Chondrocyte (in vitro differentiated cells): ENCODE measurements at regions not wholly inside any gene's neighbourhood (a gene's known extent, or its start where the extent isn't known, plus 50 kb on each side); places are given as distances from the start of the nearest gene placed in this dataset.

Source experiments
- DNase-seq: peaks from one replicate; pipeline ENCODE4 v3.0.0; 2021; ENCODE audit warnings: mixed read lengths, low spot score
- H3K27ac Mint-ChIP-seq: one replicate; pipeline ENCODE4 v1.8.0; 2021; ENCODE audit warnings: mild to moderate bottlenecking, moderate library complexity, mixed read lengths; ENCODE audit not compliant: unreplicated experiment
- H3K27me3 Mint-ChIP-seq: 2 replicates; pipeline ENCODE4 v1.8.0; 2021; ENCODE audit warnings: low read depth, mixed read lengths
- H3K36me3 Mint-ChIP-seq: 2 replicates; pipeline ENCODE4 v1.8.0; 2021; ENCODE audit warnings: low read depth, mixed read lengths
- H3K4me1 Mint-ChIP-seq: 2 replicates; pipeline ENCODE4 v1.8.0; 2021; ENCODE audit warnings: low read depth, mild to moderate bottlenecking, mixed read lengths
- H3K4me3 Mint-ChIP-seq: one replicate; pipeline ENCODE4 v1.8.0; 2021; ENCODE audit warnings: mild to moderate bottlenecking, moderate library complexity, mixed read lengths; ENCODE audit not compliant: unreplicated experiment
- H3K9me3 Mint-ChIP-seq: 2 replicates; pipeline ENCODE4 v1.8.0; 2021; ENCODE audit warnings: low read depth, mixed read lengths
- CTCF ChIP-seq: fragments of 200-600 bp; sonication (generic); IDR thresholded peaks from 2 replicates; pipeline ENCODE4 v1.5.0; 2021; ENCODE audit warnings: antibody characterized with exemption, mild to moderate bottlenecking, moderate library complexity

- Mint-ChIP-seq H3K36me3 (no peaks in the 10 kb centered on the region), H3K4me1 (no peaks in the 10 kb centered on the region), H3K4me3 (no peak overlapping the region), H3K27me3 (peaks cover 41% of the 10 kb centered on the region), H3K27ac (no peak overlapping the region), H3K9me3 (no peaks in the 10 kb centered on the region)
- TF ChIP-seq CTCF = no peak
- DNase-seq = peak; percentile 38
These were observed 187.5 kb downstream of the IRF8 start for GRCh38 chr16:86086471-86086870.

- H3K27ac Mint-ChIP-seq = no peak overlapping the region
- peak; percentile 68 for DNase-seq
- no peaks in the 10 kb centered on the region for H3K4me1 Mint-ChIP-seq
- H3K27me3 Mint-ChIP-seq = peaks cover 41% of the 10 kb centered on the region
- no peak overlapping the region for H3K4me3 Mint-ChIP-seq
- no peaks in the 10 kb centered on the region for H3K36me3 Mint-ChIP-seq
- no peaks in the 10 kb centered on the region for H3K9me3 Mint-ChIP-seq
- TF ChIP-seq CTCF = no peak
These were observed 188.3 kb downstream of the IRF8 start for GRCh38 chr16:86087011-86087895.

- peak; percentile 46 for DNase-seq
- no peak for TF ChIP-seq CTCF
- H3K27me3 Mint-ChIP-seq = peaks cover 39% of the 10 kb centered on the region
- H3K4me1 Mint-ChIP-seq = no peaks in the 10 kb centered on the region
- H3K4me3 Mint-ChIP-seq = no peak overlapping the region
- no peaks in the 10 kb centered on the region for H3K36me3 Mint-ChIP-seq
- H3K9me3 Mint-ChIP-seq = no peaks in the 10 kb centered on the region
- H3K27ac Mint-ChIP-seq = no peak overlapping the region
These were observed 188.9 kb downstream of the IRF8 start for GRCh38 chr16:86087896-86088230.

GRCh38 chr16:86088287-86088686 is 189.3 kb downstream of the IRF8 start:
- H3K4me1 Mint-ChIP-seq = no peaks in the 10 kb centered on the region
- no peak for DNase-seq
- H3K9me3 Mint-ChIP-seq = no peaks in the 10 kb centered on the region

GRCh38 chr16:86088816-86089215 is 189.9 kb downstream of the IRF8 start:
- DNase-seq = peak; percentile 67
- no peak overlapping the region for H3K4me3 Mint-ChIP-seq
- H3K36me3 Mint-ChIP-seq = no peaks in the 10 kb centered on the region
- peaks cover 33% of the 10 kb centered on the region for H3K27me3 Mint-ChIP-seq
- no peak for TF ChIP-seq CTCF
- no peaks in the 10 kb centered on the region for H3K4me1 Mint-ChIP-seq
- H3K9me3 Mint-ChIP-seq = no peaks in the 10 kb centered on the region
- no peak overlapping the region for H3K27ac Mint-ChIP-seq

More at GRCh38 chr16:86088287-86088686, 189.3 kb downstream of the IRF8 start:
- peaks cover 38% of the 10 kb centered on the region for H3K27me3 Mint-ChIP-seq
- no peak overlapping the region for H3K4me3 Mint-ChIP-seq
- TF ChIP-seq CTCF = no peak
- no peak overlapping the region for H3K27ac Mint-ChIP-seq
- H3K36me3 Mint-ChIP-seq = no peaks in the 10 kb centered on the region
